ENCODE measurements at regions not wholly inside any gene's neighbourhood (a gene's known extent, or its start where the extent isn't known, plus 50 kb on each side); places are given as distances from the start of the nearest gene placed in this dataset.

DNA sequence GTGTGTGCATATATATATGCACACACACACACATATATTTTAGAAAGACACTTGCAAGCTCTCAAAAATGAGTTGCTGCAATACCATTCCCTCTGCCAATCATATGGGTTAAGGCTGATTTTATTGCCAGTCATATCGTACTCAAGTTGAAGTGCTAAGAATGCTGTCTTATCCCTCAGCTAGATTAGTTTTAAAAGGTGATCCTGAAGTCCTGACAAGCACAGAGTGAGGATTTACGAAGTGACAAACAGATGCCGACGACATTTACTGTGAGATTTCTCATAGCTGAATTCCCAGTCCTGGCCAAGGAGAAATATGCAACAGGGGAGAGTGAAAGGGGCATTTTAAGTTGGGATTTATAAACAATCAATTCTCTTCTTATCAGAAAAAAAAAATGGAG lies 126.2 kb upstream of the RBFOX1 start:
- TF ChIP-seq TAF1 (IDR thresholded peaks at IDR 0.05; ENCODE audit: borderline replicate concordance, insufficient read depth, low read length) (no peak), POLR2AphosphoS5 (IDR thresholded peaks at IDR 0.05; ENCODE audit: low read depth, low read length) (no peak), SIN3A (IDR thresholded peaks at IDR 0.05; ENCODE audit: borderline replicate concordance, insufficient read depth, low read length) (no peak), FOXP2 (optimal IDR thresholded peaks at IDR 0.05; ENCODE audit: borderline replicate concordance, extremely low read depth, extremely low read length, insufficient read depth) (no peak)
